Mesodermal cell (in vitro differentiated cells): ENCODE measurements at regions not wholly inside any gene's neighbourhood (a gene's known extent, or its start where the extent isn't known, plus 50 kb on each side); places are given as distances from the start of the nearest gene placed in this dataset.

ENCODE experiments used
- H3K27ac ChIP-seq: 2 replicates; pipeline ENCODE4 v1.7.0; 2013; ENCODE audit warnings: mild to moderate bottlenecking, low read depth, low read length, moderate library complexity; ENCODE audit not compliant: severe bottlenecking
- H3K36me3 ChIP-seq: 2 replicates; pipeline ENCODE4 v1.7.1; 2013; ENCODE audit warnings: mild to moderate bottlenecking, low read length, moderate library complexity; ENCODE audit not compliant: control insufficient read depth, insufficient read depth
- H3K4me1 ChIP-seq: one replicate; pipeline ENCODE4 v1.7.1; 2013; ENCODE audit warnings: mild to moderate bottlenecking, low read length; ENCODE audit not compliant: insufficient read depth, control insufficient read depth, poor library complexity, severe bottlenecking
- H3K4me3 ChIP-seq: 2 replicates; pipeline ENCODE4 v1.7.0; 2013; ENCODE audit warnings: low read length, control low read depth, mild to moderate bottlenecking; ENCODE audit not compliant: insufficient read depth, poor library complexity, severe bottlenecking; ENCODE audit errors: extremely low read depth
- H3K9me3 ChIP-seq: 2 replicates; pipeline ENCODE4 v1.7.1; 2013; ENCODE audit warnings: mild to moderate bottlenecking, low read length, moderate library complexity; ENCODE audit not compliant: control insufficient read depth
- WGBS, 2 experiments: methylation state at CpG; one replicate each; pipeline ENCODE4 v1.1.5; 2013; ENCODE audit warnings: missing lambda C conversion rate in 2 of 2; ENCODE audit not compliant: insufficient coverage in 2 of 2; 5-methylcytosine and 5-hydroxymethylcytosine counted together

DNA sequence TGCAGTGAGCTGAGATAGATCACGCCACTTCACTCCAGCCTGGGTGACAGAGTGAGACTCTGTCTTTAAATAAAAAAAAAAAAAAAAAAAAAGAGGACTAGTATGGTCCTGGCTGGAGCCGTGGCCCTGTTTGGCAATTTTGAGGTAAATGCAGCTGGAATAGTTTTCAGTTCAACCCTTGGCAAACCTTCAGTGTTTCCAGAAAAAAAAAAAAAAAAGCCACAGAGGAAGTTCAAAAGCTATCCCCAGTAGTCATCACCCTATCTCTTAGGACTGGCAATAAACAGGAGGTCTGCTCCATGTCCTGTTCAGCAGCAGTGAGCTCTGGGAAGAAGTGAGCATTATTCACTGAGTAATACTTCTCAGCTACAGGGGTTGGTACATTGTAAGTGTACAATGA, 56.8 kb upstream of the ERRFI1 start:
- 100% methylated on average over 1 of the region's 2 CpGs; no CpG with 5 or more reads in 1 of the 2 experiments for WGBS, 2 experiments
- H3K4me1 ChIP-seq = peaks cover 36% of the 10 kb centered on the region
- H3K27ac ChIP-seq = no peak overlapping the region
- H3K4me3 ChIP-seq = no peak overlapping the region
- peaks cover 3% of the 10 kb centered on the region for H3K9me3 ChIP-seq
- H3K36me3 ChIP-seq = no peaks in the 10 kb centered on the region

DNA sequence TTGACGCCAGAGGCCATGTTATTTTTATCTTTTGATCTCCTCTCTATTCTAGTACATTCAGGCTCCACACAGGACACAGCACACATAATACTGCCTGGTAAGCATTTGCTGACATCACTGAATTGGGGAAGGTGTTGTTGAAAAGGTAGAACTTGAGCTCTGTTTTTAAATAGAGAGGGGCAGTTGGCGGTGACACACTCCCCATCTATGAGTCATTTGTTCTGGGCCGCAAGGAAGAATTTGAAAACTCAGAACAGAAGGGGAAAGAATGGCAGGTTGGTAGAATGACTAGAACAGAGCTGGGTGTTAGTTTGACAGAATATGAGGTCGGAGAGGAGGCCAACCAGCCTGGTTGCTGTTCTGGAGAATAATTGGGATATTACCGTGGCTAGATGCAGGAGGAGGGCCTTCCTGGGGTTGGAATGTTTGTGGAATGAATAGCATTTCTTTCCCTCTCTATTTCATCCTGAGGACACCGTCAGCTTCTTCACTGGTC, 52.1 kb upstream of the ERRFI1 start:
- no peak overlapping the region for H3K4me3 ChIP-seq
- peaks cover 48% of the 10 kb centered on the region for H3K4me1 ChIP-seq
- peak overlapping the region; percentile 92 for H3K27ac ChIP-seq
- no peaks in the 10 kb centered on the region for H3K36me3 ChIP-seq
- WGBS, 2 experiments = 57 to 63% methylated on average over 2 to 4 of the region's 6 CpGs
- H3K9me3 ChIP-seq = no peaks in the 10 kb centered on the region

DNA sequence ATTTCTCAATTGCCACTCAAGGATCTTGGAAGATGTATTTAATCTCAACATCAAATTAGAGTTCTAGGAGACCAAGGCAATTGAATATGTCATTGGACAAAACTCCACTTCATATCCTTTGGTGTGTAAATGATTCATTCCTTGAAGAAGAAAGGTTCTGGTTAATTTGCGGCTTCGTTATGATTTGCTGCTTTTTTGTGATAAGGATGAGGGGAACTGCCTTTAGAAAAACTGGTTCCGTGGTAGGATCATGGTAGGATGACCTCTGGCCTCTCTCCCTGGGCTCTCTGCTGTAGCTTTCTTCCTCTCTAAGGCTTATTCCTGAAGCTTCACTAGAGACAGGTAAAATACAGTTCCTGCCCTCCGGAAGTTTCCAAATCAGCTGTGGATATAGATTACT, 51.5 kb upstream of the ERRFI1 start:
- Histone ChIP-seq H3K36me3 (no peaks in the 10 kb centered on the region), H3K4me1 (peaks cover 47% of the 10 kb centered on the region), H3K4me3 (no peak overlapping the region), H3K9me3 (no peaks in the 10 kb centered on the region), H3K27ac (peak overlapping the region; percentile 92)
- WGBS, 2 experiments = 75% methylated on average over 2 of the region's 4 CpGs; no CpG with 5 or more reads in 1 of the 2 experiments

DNA sequence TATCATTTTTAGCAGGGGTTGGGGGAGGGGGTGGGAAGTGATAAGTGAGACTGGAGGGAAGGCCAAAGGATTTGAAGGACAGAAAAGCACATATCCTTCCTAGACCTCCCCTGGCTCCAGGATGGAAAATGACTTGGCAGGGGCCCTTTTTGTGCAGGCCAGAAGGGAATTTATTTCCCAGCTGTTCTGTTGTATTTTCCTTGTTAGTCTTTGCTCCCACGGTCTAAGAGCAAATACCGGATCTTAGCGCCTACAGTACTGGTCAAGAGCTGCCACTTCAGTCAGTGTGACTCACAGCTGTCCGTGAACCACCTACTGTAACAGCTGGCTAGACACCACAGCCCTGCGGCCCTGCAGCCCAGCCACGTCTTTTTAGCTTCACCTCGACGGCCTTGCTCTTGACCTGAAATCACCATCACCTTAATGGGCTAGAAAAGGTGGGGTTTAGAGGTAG, 51.0 kb upstream of the ERRFI1 start:
- Histone ChIP-seq H3K4me1 (peaks cover 47% of the 10 kb centered on the region), H3K36me3 (no peaks in the 10 kb centered on the region), H3K9me3 (no peaks in the 10 kb centered on the region), H3K27ac (peak overlapping the region; percentile 92), H3K4me3 (no peak overlapping the region)
- 50 to 53% methylated on average over 3 to 7 of the region's 8 CpGs for WGBS, 2 experiments

DNA sequence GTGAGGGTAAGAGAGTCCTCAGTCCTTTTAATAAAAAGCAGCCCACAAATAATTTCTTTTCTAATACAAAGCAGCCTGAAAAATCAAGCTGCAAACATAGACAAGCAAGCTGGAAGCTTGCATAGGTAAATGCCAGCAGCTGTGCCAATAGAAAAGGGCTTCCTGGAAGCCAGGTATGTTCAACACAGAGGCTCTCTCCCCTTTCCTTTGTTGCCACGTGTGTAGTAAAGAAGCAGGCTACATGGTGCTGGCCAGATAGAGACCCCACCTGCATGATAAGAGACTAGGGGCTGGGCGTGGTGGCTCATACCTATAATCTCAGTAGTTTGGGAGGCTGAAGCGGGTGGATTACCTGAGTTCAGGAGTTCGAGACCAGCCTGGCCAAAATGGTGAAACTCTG, 50.1 kb upstream of the ERRFI1 start:
- WGBS, 2 experiments = 64 to 100% methylated on average over 2 to 3 of the region's 4 CpGs

More for the DNA sequence above, 50.1 kb upstream of the ERRFI1 start:
- Histone ChIP-seq H3K4me3 (no peak overlapping the region), H3K27ac (peak overlapping the region; percentile 71), H3K36me3 (no peaks in the 10 kb centered on the region), H3K4me1 (peaks cover 47% of the 10 kb centered on the region), H3K9me3 (no peaks in the 10 kb centered on the region)
